NCI-H1048 (cell line): ENCODE measurements at regions not wholly inside any gene's neighbourhood (a gene's known extent, or its start where the extent isn't known, plus 50 kb on each side); places are given as distances from the start of the nearest gene placed in this dataset.

Experiments
- DNase-seq: peaks from one replicate; lab custom pipeline; 2025; lab: John Stamatoyannopoulos, UW

GRCh38 chr7:47221826-47222225 is 360.1 kb downstream of the TNS3 start:
- DNase-seq: no peak

GRCh38 chr7:47218378-47219176 is 363.3 kb downstream of the TNS3 start:
- no peak for DNase-seq

GRCh38 chr7:47217570-47218360 is 364.1 kb downstream of the TNS3 start:
- DNase-seq: no peak

GRCh38 chr7:47217086-47217485 is 364.8 kb downstream of the TNS3 start:
- no peak for DNase-seq

GRCh38 chr7:47216439-47216838 is 365.5 kb downstream of the TNS3 start:
- no peak for DNase-seq

- DNase-seq: no peak
Measured at GRCh38 chr7:47215640-47216039, 366.3 kb downstream of the TNS3 start.

- no peak for DNase-seq
Measured at GRCh38 chr7:47215049-47215448, 366.9 kb downstream of the TNS3 start.

GRCh38 chr7:47213276-47213675 is 368.6 kb downstream of the TNS3 start:
- DNase-seq: no peak

- no peak for DNase-seq
Measured at GRCh38 chr7:47211519-47211973, 370.4 kb downstream of the TNS3 start.

- DNase-seq: no peak
Measured at GRCh38 chr7:47210281-47210854, 371.5 kb downstream of the TNS3 start.

GRCh38 chr7:47207956-47208355 is 374.0 kb downstream of the TNS3 start:
- no peak for DNase-seq

GRCh38 chr7:47204709-47205108 is 377.2 kb downstream of the TNS3 start:
- DNase-seq: no peak

GRCh38 chr7:47202146-47202783 is 379.6 kb downstream of the TNS3 start:
- no peak for DNase-seq

- no peak for DNase-seq
Measured at GRCh38 chr7:47198159-47198558, 383.8 kb downstream of the TNS3 start.

GRCh38 chr7:47197486-47197885 is 384.4 kb downstream of the TNS3 start:
- no peak for DNase-seq

GRCh38 chr7:47196737-47197136 is 385.2 kb downstream of the TNS3 start:
- no peak for DNase-seq

GRCh38 chr7:47196106-47196645 is 385.7 kb downstream of the TNS3 start:
- DNase-seq: no peak

- no peak for DNase-seq
Measured at GRCh38 chr7:47195641-47196040, 386.3 kb downstream of the TNS3 start.

GRCh38 chr7:47194516-47195057 is 387.3 kb downstream of the TNS3 start:
- no peak for DNase-seq

- DNase-seq: no peak
Measured at GRCh38 chr7:47192978-47193377, 388.9 kb downstream of the TNS3 start.

- no peak for DNase-seq
Measured at GRCh38 chr7:47191876-47192291, 390.0 kb downstream of the TNS3 start.

GRCh38 chr7:47191316-47191715 is 390.6 kb downstream of the TNS3 start:
- no peak for DNase-seq
